Common myeloid progenitor, CD34-positive (primary cell): ENCODE measurements at regions not wholly inside any gene's neighbourhood (a gene's known extent, or its start where the extent isn't known, plus 50 kb on each side); places are given as distances from the start of the nearest gene placed in this dataset.

ENCODE experiments used
- CTCF ChIA-PET: fragments of 350-600 bp; sonication (Branson Sonifier 250); formaldehyde crosslinking; loops from one replicate; lab custom pipeline; 2021; ENCODE audit warnings: antibody characterized with exemption; lab: Charles Lee
- POLR2A ChIA-PET: fragments of 350-600 bp; sonication (Branson Sonifier 250); formaldehyde crosslinking; loops from one replicate; lab custom pipeline; 2021; ENCODE audit warnings: antibody characterized with exemption; lab: Charles Lee
- DNase-seq, 3 donors: peaks; one replicate each; pipeline versions ENCODE4 v3.0.0 to v3.0.0-alpha.2; 2013
- H3K27ac ChIP-seq, 2 experiments: 1 replicate in 1 of 2; 2 replicates in 1 of 2; pipeline ENCODE4 v1.7.0; 2013; ENCODE audit warnings: inconsistent platforms in 2 of 2, low read length in 2 of 2, mild to moderate bottlenecking in 2 of 2, low read depth in 1 of 2, moderate library complexity in 1 of 2; ENCODE audit not compliant: severe bottlenecking in 2 of 2, insufficient read depth in 1 of 2, poor library complexity in 1 of 2
- H3K27me3 ChIP-seq, 5 experiments: replicated peaks in 2 of 5; 1 replicate in 3 of 5; 2 replicates in 2 of 5; pipeline versions ENCODE4 v1.6.1 to v1.7.0; 2013; ENCODE audit warnings: low read length in 4 of 5, mild to moderate bottlenecking in 2 of 5, moderate library complexity in 2 of 5, inconsistent platforms in 1 of 5; ENCODE audit not compliant: insufficient read depth in 5 of 5, control insufficient read depth in 4 of 5
- H3K36me3 ChIP-seq, 4 experiments: 1 replicate in 2 of 4; 2 replicates in 2 of 4; pipeline versions ENCODE4 v1.6.1 to v1.7.0; 2013; ENCODE audit warnings: low read length in 3 of 4, control low read depth in 1 of 4, mild to moderate bottlenecking in 1 of 4; ENCODE audit not compliant: control insufficient read depth in 4 of 4, insufficient read depth in 4 of 4
- H3K4me1 ChIP-seq, 4 experiments: 1 replicate in 3 of 4; 2 replicates in 1 of 4; pipeline versions ENCODE4 v1.6.1 to v1.7.1; 2013; ENCODE audit warnings: low read length in 3 of 4, mild to moderate bottlenecking in 3 of 4, control low read depth in 1 of 4, inconsistent platforms in 1 of 4, moderate library complexity in 1 of 4; ENCODE audit not compliant: control insufficient read depth in 4 of 4, insufficient read depth in 4 of 4; ENCODE audit errors: control extremely low read depth in 1 of 4
- H3K4me3 ChIP-seq, 7 experiments: 1 replicate in 4 of 7; 2 replicates in 3 of 7; pipeline versions ENCODE4 v1.5.1 to v1.7.0; 2013; ENCODE audit warnings: mild to moderate bottlenecking in 7 of 7, low read length in 6 of 7, moderate library complexity in 6 of 7, inconsistent platforms in 2 of 7, low read depth in 2 of 7, control low read depth in 1 of 7; ENCODE audit not compliant: insufficient read depth in 4 of 7, control insufficient read depth in 1 of 7; ENCODE audit errors: extremely low read depth in 1 of 7
- H3K9me3 ChIP-seq, 5 experiments: 1 replicate in 4 of 5; 2 replicates in 1 of 5; pipeline versions ENCODE4 v1.6.1 to v1.7.1; 2013; ENCODE audit warnings: low read length in 4 of 5, mild to moderate bottlenecking in 2 of 5, inconsistent platforms in 1 of 5, low read depth in 1 of 5, moderate library complexity in 1 of 5; ENCODE audit not compliant: control insufficient read depth in 4 of 5, insufficient read depth in 2 of 5; ENCODE audit errors: control extremely low read depth in 1 of 5
- whole genome bisulfite sequencing: methylation state at CpG from one replicate; pipeline ENCODE4 v1.1.5; 2013; ENCODE audit not compliant: insufficient coverage; 5-methylcytosine and 5-hydroxymethylcytosine counted together

GRCh38 chr12:102685172-102685571, 204.8 kb upstream of the IGF1 start:
- Histone ChIP-seq H3K9me3 (no peaks in the 10 kb centered on the region), H3K27me3 (peaks cover 0 to 3% (median 0%) of the 10 kb centered on the region in 5 experiments), H3K36me3 (no peaks in the 10 kb centered on the region), H3K27ac (no peak overlapping the region), H3K4me1 (no peaks in the 10 kb centered on the region), H3K4me3 (no peak overlapping the region)
- CTCF ChIA-PET: no interaction called here
- WGBS: 100% methylated on average over 2 of the region's 2 CpGs
- POLR2A ChIA-PET: no interaction called here
- no peak for DNase-seq

GRCh38 chr12:102682366-102683289, 202.3 kb upstream of the IGF1 start:
- ChIA-PET CTCF (no interaction called here), POLR2A (no interaction called here)
- peaks cover 0 to 5% (median 0%) of the 10 kb centered on the region in 5 experiments for H3K9me3 ChIP-seq
- H3K27ac ChIP-seq: no peak overlapping the region
- no peaks in the 10 kb centered on the region for H3K4me1 ChIP-seq
- H3K27me3 ChIP-seq: peaks cover 0 to 3% (median 0%) of the 10 kb centered on the region in 5 experiments
- 77% methylated on average over 1 of the region's 2 CpGs for WGBS
- no peaks in the 10 kb centered on the region for H3K36me3 ChIP-seq
- DNase-seq: no peak
- H3K4me3 ChIP-seq: no peak overlapping the region

GRCh38 chr12:102681747-102682146, 201.4 kb upstream of the IGF1 start:
- Histone ChIP-seq H3K27ac (no peak overlapping the region), H3K9me3 (peaks cover 0 to 6% (median 0%) of the 10 kb centered on the region in 5 experiments), H3K4me1 (no peaks in the 10 kb centered on the region), H3K36me3 (no peaks in the 10 kb centered on the region), H3K4me3 (no peak overlapping the region), H3K27me3 (peaks cover 0 to 3% (median 0%) of the 10 kb centered on the region in 5 experiments)
- ChIA-PET CTCF (no interaction called here), POLR2A (no interaction called here)
- no peak for DNase-seq

GRCh38 chr12:102681309-102681708, 200.9 kb upstream of the IGF1 start:
- WGBS: 83% methylated on average over 1 of the region's 2 CpGs
- Histone ChIP-seq H3K27me3 (peaks cover 0 to 3% (median 0%) of the 10 kb centered on the region in 5 experiments), H3K27ac (no peak overlapping the region), H3K4me3 (no peak overlapping the region), H3K36me3 (no peaks in the 10 kb centered on the region), H3K4me1 (no peaks in the 10 kb centered on the region), H3K9me3 (peaks cover 0 to 6% (median 1%) of the 10 kb centered on the region in 5 experiments)
- CTCF ChIA-PET: no interaction called here
- POLR2A ChIA-PET: no interaction called here
- DNase-seq: no peak

GRCh38 chr12:102680304-102680703, 199.9 kb upstream of the IGF1 start:
- ChIA-PET CTCF (no interaction called here), POLR2A (no interaction called here)
- H3K9me3 ChIP-seq: peaks cover 0 to 6% (median 1%) of the 10 kb centered on the region in 5 experiments
- H3K36me3 ChIP-seq: no peaks in the 10 kb centered on the region
- H3K27ac ChIP-seq: no peak overlapping the region
- H3K27me3 ChIP-seq: peaks cover 0 to 3% (median 0%) of the 10 kb centered on the region in 5 experiments
- no peak overlapping the region for H3K4me3 ChIP-seq
- WGBS: 78% methylated on average over 2 of the region's 2 CpGs
- DNase-seq: no peak
- no peaks in the 10 kb centered on the region for H3K4me1 ChIP-seq

GRCh38 chr12:102676812-102677211, 196.4 kb upstream of the IGF1 start:
- no peak overlapping the region for H3K27ac ChIP-seq
- no peaks in the 10 kb centered on the region for H3K4me1 ChIP-seq
- H3K27me3 ChIP-seq: no peaks in the 10 kb centered on the region
- H3K9me3 ChIP-seq: peaks cover 0 to 18% (median 4%) of the 10 kb centered on the region in 5 experiments
- no peak overlapping the region for H3K4me3 ChIP-seq
- DNase-seq: no peak
- ChIA-PET POLR2A (interaction anchor here (0.6 kb wide), 1 partner anchor 1818 kb away, joined by 3 read pairs; no protein-coding TSS in a partner anchor), CTCF (interaction anchor here (1.4 kb wide), 1 partner anchor 10 kb away, joined by 6 read pairs; no protein-coding TSS in a partner anchor)
- 100% methylated on average over 1 of the region's 1 CpG for WGBS
- H3K36me3 ChIP-seq: no peaks in the 10 kb centered on the region

- CTCF ChIA-PET: no interaction called here
- Histone ChIP-seq H3K36me3 (no peaks in the 10 kb centered on the region), H3K27ac (no peak overlapping the region), H3K9me3 (peaks cover 0 to 18% (median 4%) of the 10 kb centered on the region in 5 experiments), H3K4me3 (no peak overlapping the region), H3K27me3 (no peaks in the 10 kb centered on the region), H3K4me1 (no peaks in the 10 kb centered on the region)
- DNase-seq: peak in 2 of 3 donors; percentile 2 to 26
- POLR2A ChIA-PET: no interaction called here
- WGBS: 53% methylated on average over 4 of the region's 5 CpGs
Observed at GRCh38 chr12:102675672-102676071, 195.3 kb upstream of the IGF1 start.
